ENCODE measurements at regions not wholly inside any gene's neighbourhood (a gene's known extent, or its start where the extent isn't known, plus 50 kb on each side); places are given as distances from the start of the nearest gene placed in this dataset.

- TF ChIP-seq EZH2 (IDR thresholded peaks at IDR 0.05) (no peak), ZNF274 (IDR thresholded peaks at IDR 0.05; ENCODE audit: low read depth, low read length) (no peak), JUND (IDR thresholded peaks at IDR 0.05) (no peak), CTCF (IDR thresholded peaks at IDR 0.05 in 2 of 3, conservative IDR thresholded peaks at IDR 0.05 in 1 of 3; ENCODE audit: borderline replicate concordance in 1 of 3, insufficient read depth in 1 of 3, low read depth in 2 of 3, low read length in 2 of 3) (no peak), SP1 (IDR thresholded peaks at IDR 0.05; ENCODE audit: low read depth) (no peak), YY1 (IDR thresholded peaks at IDR 0.05; ENCODE audit: extremely low read depth, insufficient replicate concordance, low read depth, low read length) (no peak), POLR2AphosphoS5 (IDR thresholded peaks at IDR 0.05; ENCODE audit: low read depth, low read length) (no peak), REST (IDR thresholded peaks at IDR 0.05; ENCODE audit: low read depth) (no peak), SRF (IDR thresholded peaks at IDR 0.05; ENCODE audit: low read depth) (no peak), MAX (IDR thresholded peaks at IDR 0.05) (no peak), FOSL1 (IDR thresholded peaks at IDR 0.05; ENCODE audit: low read depth) (no peak), POLR2A (IDR thresholded peaks at IDR 0.05; ENCODE audit: borderline replicate concordance, extremely low read depth, insufficient read depth, insufficient read length) (no peak)
Measured at GRCh38 chr1:234963904-234964702, 164.5 kb downstream of the TOMM20 start.
